CMK (cell line): ENCODE measurements at regions not wholly inside any gene's neighbourhood (a gene's known extent, or its start where the extent isn't known, plus 50 kb on each side); places are given as distances from the start of the nearest gene placed in this dataset.

Source experiments
- DNase-seq: peaks from one replicate; pipeline ENCODE4 v3.0.0-alpha.2; 2010; ENCODE audit warnings: low read depth

- no peak for DNase-seq
These were observed 183.4 kb upstream of the XYLT1 start for GRCh38 chr16:17654142-17654541.

DNA sequence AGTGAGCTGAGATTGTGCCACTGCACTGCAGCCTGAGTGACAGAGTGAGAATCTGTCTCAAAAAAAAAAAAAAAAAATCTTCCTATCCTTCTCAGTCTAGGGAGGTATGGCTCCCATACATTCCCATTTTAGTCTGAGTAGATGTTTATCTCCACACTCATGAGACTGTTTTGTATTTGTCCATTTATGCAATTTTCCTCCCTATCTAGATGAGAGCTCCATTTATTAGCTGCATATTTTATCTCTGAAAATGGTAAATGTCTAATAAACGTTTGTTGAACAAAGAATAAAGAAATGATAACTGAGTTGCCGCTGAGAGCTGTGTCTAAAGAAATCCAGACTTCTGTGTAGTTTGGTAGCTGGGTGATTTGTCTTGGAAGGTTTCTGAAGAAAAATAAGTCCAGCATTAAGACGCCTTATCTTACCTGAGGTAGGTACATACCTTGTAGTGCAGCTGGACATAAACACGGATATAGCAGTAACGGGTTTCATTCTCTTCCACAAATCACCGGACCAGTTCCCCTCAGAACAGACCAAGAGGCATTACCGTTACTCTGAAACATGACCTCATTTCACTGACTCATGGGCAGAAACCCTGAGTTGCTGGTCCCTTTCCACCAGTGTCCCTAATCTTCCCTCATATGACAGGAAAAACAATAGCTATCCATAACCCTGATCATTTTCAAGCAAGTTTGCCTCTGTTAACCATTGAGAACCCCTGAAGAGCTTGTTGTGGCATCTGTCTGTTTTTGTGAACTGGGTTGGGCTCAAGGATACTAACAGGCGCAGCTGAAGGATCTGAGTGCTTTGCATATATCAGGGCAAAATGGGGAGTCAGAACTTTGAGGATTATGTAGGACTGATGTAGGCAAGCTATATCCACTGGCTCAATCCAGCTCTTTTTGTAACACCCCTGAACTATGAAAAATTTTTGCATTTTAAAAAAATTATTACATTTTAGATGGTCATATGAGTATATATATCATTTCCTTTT is 177.4 kb upstream of the XYLT1 start:
- DNase-seq, result no peak

GRCh38 chr16:17643935-17644334 is 173.2 kb upstream of the XYLT1 start:
- DNase-seq, result no peak

GRCh38 chr16:17641990-17642389 is 171.2 kb upstream of the XYLT1 start:
- DNase-seq, result no peak

- DNase-seq, result no peak
These were observed 167.4 kb upstream of the XYLT1 start for GRCh38 chr16:17638134-17638533.

GRCh38 chr16:17635183-17635582 is 164.4 kb upstream of the XYLT1 start:
- DNase-seq, result no peak

- DNase-seq, result no peak
These were observed 162.6 kb upstream of the XYLT1 start for GRCh38 chr16:17633181-17633951.

DNA sequence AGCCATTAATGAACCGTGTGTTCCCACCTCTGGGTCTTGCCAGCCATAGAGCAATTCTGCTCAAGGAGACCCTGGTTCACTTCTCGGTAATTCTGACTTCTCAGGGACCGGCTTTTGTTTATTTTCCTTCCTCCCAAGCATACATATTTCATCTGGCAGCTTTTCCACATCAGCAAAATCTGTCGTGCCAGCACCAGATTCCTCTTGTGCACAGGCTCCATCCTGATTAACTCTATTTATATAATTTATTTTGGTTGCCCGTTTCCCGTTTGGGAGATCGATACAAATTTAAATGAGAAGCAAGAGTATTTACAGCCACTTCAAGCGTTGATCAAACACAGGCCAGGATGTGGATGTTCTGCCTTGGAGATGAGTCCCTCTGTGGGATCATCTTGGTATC is 161.9 kb upstream of the XYLT1 start:
- no peak for DNase-seq

DNA sequence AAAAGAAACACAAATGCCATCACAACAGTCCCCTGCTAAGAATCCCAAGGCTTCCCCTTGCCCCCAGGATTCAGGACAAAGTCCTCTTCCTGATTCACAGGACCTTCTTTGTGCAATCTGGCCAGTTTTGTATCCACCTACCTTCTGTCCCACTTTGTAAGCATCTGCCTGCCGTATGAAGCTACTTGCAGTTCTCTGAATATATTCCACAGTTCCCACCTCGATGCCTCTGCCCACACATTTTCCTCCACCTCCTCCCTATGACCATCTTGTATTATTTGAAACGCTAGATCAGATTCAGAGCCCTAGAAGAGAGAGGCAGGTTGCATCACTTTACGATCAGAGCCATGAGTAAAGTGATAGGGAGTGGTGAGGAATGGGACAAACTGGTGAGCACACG is 159.2 kb upstream of the XYLT1 start:
- DNase-seq, result no peak

DNA sequence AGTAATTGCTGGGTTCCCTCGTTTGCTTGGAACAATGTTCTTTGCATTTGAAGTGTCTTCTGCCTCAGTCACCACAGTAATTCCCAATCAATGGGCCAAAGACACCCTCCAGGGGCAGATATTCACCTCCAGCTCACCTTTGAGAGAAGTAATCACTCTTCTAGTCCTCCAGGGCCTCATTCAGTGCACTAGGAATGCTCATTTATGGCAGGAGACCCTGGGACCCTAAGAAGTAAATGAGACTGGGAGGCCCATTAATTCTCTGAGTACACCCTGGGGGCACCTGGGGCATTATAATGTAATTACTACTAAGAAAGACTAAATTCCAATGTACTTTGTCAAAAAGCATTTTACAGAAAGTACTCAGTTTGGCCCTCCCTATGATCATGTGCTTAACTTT is 158.2 kb upstream of the XYLT1 start:
- no peak for DNase-seq

DNA sequence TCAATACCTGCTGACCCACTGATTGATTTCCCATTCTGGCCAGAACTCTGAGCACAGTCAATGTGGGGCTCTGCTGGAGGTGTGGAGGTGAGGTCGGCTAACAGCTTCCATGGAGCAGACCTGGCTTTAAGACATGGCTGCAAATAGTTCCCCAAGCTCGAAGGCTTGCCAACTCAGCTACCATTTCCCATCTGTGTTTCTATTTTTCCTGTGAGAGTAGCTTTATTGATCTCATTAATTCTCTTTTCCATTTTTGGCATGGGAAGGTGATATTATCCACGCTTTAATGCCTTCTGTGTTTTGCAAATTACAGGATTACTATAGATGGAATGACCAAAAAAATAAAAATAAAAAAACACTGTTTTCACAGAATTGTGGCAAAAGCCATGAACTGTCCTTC is 151.6 kb upstream of the XYLT1 start:
- no peak for DNase-seq

DNA sequence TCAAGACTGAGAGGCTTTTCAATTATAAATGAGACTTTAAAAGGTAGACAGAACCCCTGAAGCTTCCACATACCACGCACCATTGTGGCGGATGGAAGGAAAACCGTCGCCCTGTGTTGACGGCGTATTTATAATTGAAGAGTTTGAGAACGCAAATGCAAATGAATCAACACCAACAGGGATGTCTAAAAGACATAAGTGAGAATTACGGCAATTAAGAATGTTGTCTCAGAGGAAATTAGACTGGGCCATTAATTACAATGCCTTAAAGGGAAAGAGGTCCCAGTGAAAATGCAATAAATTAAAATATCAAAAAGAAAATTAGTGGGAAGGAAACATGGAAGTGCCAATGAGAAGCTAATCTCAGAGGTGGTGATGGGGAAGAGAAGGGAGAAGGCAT is 148.5 kb upstream of the XYLT1 start:
- DNase-seq, result no peak

DNA sequence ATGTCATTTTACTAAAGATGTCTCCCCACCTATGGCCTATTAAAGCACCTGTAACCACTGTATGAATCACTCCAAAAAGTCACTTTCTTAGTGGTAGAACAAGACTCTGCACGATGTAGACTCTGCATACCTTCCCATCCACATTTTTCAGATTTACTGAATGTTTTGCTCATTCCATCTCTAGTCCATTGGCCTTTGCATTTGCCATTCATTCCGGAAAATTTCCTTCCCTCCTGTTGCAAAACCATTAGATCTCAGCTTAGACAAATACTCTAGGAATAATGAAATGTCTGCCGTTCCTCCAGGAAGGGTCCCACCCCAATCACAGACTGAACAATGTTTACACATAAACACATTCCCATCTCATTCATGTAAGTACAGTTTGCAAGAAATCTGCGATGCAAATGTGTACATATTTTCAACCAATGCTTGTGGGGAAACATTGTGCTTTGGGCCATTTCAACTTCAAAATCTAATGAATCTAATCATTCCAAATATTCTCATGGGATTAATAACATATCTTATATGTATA is 146.3 kb upstream of the XYLT1 start:
- DNase-seq, result no peak

DNA sequence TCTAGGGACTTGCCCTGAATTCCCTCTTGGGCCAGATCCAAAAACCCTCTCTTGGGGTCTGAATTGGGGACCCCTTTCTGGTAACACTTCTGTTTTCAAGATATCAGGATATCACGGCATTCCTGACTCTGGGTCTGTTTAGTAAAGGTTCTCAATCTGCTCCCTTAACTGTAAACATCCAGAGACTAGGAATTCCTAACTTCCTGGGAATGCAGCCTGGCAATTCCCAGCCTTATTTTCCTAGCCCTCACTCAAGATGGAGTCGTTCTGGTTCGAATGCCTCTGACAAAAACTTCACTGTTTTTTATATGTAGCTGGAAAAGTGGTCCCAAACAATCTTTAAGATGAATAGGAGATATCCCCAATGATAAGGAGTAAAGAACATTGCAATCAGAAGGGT is 141.6 kb upstream of the XYLT1 start:
- DNase-seq, result no peak

- DNase-seq, result no peak
These were observed 136.8 kb upstream of the XYLT1 start for GRCh38 chr16:17607609-17608008.

- no peak for DNase-seq
These were observed 136.3 kb upstream of the XYLT1 start for GRCh38 chr16:17607075-17607509.

GRCh38 chr16:17606460-17606859 is 135.7 kb upstream of the XYLT1 start:
- no peak for DNase-seq

- DNase-seq, result no peak
These were observed 135.0 kb upstream of the XYLT1 start for GRCh38 chr16:17605784-17606183.

GRCh38 chr16:17603626-17604025 is 132.9 kb upstream of the XYLT1 start:
- no peak for DNase-seq

- no peak for DNase-seq
These were observed 131.9 kb upstream of the XYLT1 start for GRCh38 chr16:17602678-17603077.

GRCh38 chr16:17598968-17599367 is 128.2 kb upstream of the XYLT1 start:
- DNase-seq, result no peak

- DNase-seq, result no peak
These were observed 121.1 kb upstream of the XYLT1 start for GRCh38 chr16:17591655-17592405.
